ENCODE measurements at regions not wholly inside any gene's neighbourhood (a gene's known extent, or its start where the extent isn't known, plus 50 kb on each side); places are given as distances from the start of the nearest gene placed in this dataset.

GRCh38 chr7:46809886-46810285, 772.0 kb downstream of the TNS3 start:
- TF ChIP-seq CREB1 (CRISPR knock-in tag; IDR thresholded peaks at IDR 0.05; ENCODE audit: low read depth) (no peak), EZH2 (IDR thresholded peaks at IDR 0.05; ENCODE audit: low read depth, unreplicated experiment) (no peak), REST (IDR thresholded peaks at IDR 0.05; ENCODE audit: unreplicated experiment) (no peak), POLR2AphosphoS5 (IDR thresholded peaks at IDR 0.05; ENCODE audit: low read depth) (no peak), STAT1 (IDR thresholded peaks at IDR 0.05; ENCODE audit: unreplicated experiment) (no peak), ZNF114 (CRISPR knock-in tag; IDR thresholded peaks at IDR 0.05) (no peak), EZH2phosphoT487 (IDR thresholded peaks at IDR 0.05; ENCODE audit: unreplicated experiment) (no peak)
- TF ChIP-seq, protein P1, sequence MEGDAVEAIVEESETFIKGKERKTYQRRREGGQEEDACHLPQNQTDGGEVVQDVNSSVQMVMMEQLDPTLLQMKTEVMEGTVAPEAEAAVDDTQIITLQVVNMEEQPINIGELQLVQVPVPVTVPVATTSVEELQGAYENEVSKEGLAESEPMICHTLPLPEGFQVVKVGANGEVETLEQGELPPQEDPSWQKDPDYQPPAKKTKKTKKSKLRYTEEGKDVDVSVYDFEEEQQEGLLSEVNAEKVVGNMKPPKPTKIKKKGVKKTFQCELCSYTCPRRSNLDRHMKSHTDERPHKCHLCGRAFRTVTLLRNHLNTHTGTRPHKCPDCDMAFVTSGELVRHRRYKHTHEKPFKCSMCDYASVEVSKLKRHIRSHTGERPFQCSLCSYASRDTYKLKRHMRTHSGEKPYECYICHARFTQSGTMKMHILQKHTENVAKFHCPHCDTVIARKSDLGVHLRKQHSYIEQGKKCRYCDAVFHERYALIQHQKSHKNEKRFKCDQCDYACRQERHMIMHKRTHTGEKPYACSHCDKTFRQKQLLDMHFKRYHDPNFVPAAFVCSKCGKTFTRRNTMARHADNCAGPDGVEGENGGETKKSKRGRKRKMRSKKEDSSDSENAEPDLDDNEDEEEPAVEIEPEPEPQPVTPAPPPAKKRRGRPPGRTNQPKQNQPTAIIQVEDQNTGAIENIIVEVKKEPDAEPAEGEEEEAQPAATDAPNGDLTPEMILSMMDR (conservative IDR thresholded peaks at IDR 0.05; ENCODE audit: low read depth in 2 of 2), result no peak
